HFFc6 (cell line): ENCODE measurements at regions not wholly inside any gene's neighbourhood (a gene's known extent, or its start where the extent isn't known, plus 50 kb on each side); places are given as distances from the start of the nearest gene placed in this dataset.

Experiments used
- DNase-seq: peaks from one replicate; pipeline ENCODE4 v3.0.0-alpha.2; 2018
- H3K27ac Mint-ChIP-seq: 2 replicates; pipeline ENCODE4 v1.8.0; 2020; ENCODE audit warnings: mild to moderate bottlenecking, mixed read lengths
- H3K27me3 Mint-ChIP-seq: 2 replicates; pipeline ENCODE4 v1.8.0; 2021; ENCODE audit warnings: mild to moderate bottlenecking, moderate library complexity, mixed read lengths; ENCODE audit not compliant: insufficient read depth
- H3K36me3 Mint-ChIP-seq: 2 replicates; pipeline ENCODE4 v1.8.0; 2021; ENCODE audit warnings: low read depth, mixed read lengths
- H3K4me1 Mint-ChIP-seq: 2 replicates; pipeline ENCODE4 v1.8.0; 2020; ENCODE audit warnings: low read depth, mixed read lengths
- H3K4me3 Mint-ChIP-seq: 2 replicates; pipeline ENCODE4 v1.8.0; 2020; ENCODE audit warnings: mild to moderate bottlenecking, moderate library complexity, mixed read lengths
- H3K9me3 Mint-ChIP-seq: 2 replicates; pipeline ENCODE4 v1.8.0; 2020; ENCODE audit warnings: mild to moderate bottlenecking, mixed read lengths
- CTCF ChIP-seq: fragments of 200-600 bp; sonication (generic); IDR thresholded peaks from 2 replicates; pipeline ENCODE4 v1.5.0; 2021; ENCODE audit warnings: antibody characterized with exemption, mild to moderate bottlenecking

- DNase-seq: no peak
- H3K4me1 Mint-ChIP-seq: peaks cover 10% of the 10 kb centered on the region
- H3K9me3 Mint-ChIP-seq: no peaks in the 10 kb centered on the region
- no peaks in the 10 kb centered on the region for H3K36me3 Mint-ChIP-seq
- H3K27me3 Mint-ChIP-seq: no peaks in the 10 kb centered on the region
- H3K4me3 Mint-ChIP-seq: no peak overlapping the region
- H3K27ac Mint-ChIP-seq: no peak overlapping the region
- TF ChIP-seq CTCF: no peak
Measured at GRCh38 chr4:144817081-144817480, 171.1 kb downstream of the HHIP start.

- H3K27me3 Mint-ChIP-seq: no peaks in the 10 kb centered on the region
- H3K36me3 Mint-ChIP-seq: no peaks in the 10 kb centered on the region
- no peak overlapping the region for H3K4me3 Mint-ChIP-seq
- H3K4me1 Mint-ChIP-seq: peaks cover 10% of the 10 kb centered on the region
- no peak for TF ChIP-seq CTCF
- H3K27ac Mint-ChIP-seq: no peak overlapping the region
- H3K9me3 Mint-ChIP-seq: no peaks in the 10 kb centered on the region
- no peak for DNase-seq
Measured at GRCh38 chr4:144818136-144818535, 172.2 kb downstream of the HHIP start.

GRCh38 chr4:144819591-144819990 lies 173.6 kb downstream of the HHIP start:
- no peak overlapping the region for H3K27ac Mint-ChIP-seq
- H3K4me1 Mint-ChIP-seq: peaks cover 10% of the 10 kb centered on the region
- no peaks in the 10 kb centered on the region for H3K36me3 Mint-ChIP-seq
- H3K27me3 Mint-ChIP-seq: no peaks in the 10 kb centered on the region
- no peak overlapping the region for H3K4me3 Mint-ChIP-seq
- TF ChIP-seq CTCF: no peak
- H3K9me3 Mint-ChIP-seq: no peaks in the 10 kb centered on the region
- no peak for DNase-seq

GRCh38 chr4:144820011-144820727 lies 174.2 kb downstream of the HHIP start:
- H3K9me3 Mint-ChIP-seq: no peaks in the 10 kb centered on the region
- peak; percentile 21 for DNase-seq
- no peaks in the 10 kb centered on the region for H3K36me3 Mint-ChIP-seq
- no peak for TF ChIP-seq CTCF
- H3K4me1 Mint-ChIP-seq: peaks cover 10% of the 10 kb centered on the region
- no peak overlapping the region for H3K4me3 Mint-ChIP-seq
- no peak overlapping the region for H3K27ac Mint-ChIP-seq
- H3K27me3 Mint-ChIP-seq: no peaks in the 10 kb centered on the region

GRCh38 chr4:144820728-144821085 lies 174.8 kb downstream of the HHIP start:
- no peaks in the 10 kb centered on the region for H3K36me3 Mint-ChIP-seq
- no peak for TF ChIP-seq CTCF
- H3K27ac Mint-ChIP-seq: no peak overlapping the region
- no peak overlapping the region for H3K4me3 Mint-ChIP-seq
- peaks cover 10% of the 10 kb centered on the region for H3K4me1 Mint-ChIP-seq
- no peaks in the 10 kb centered on the region for H3K27me3 Mint-ChIP-seq
- H3K9me3 Mint-ChIP-seq: no peaks in the 10 kb centered on the region
- peak; percentile 0 for DNase-seq
